ENCODE measurements at regions not wholly inside any gene's neighbourhood (a gene's known extent, or its start where the extent isn't known, plus 50 kb on each side); places are given as distances from the start of the nearest gene placed in this dataset.
A peak's percentile ranks its signal among the peaks of the same experiment; 100 is the strongest.

- peak; percentile 97 for TF ChIP-seq CTCF (conservative IDR thresholded peaks at IDR 0.05)
- no peak for TF ChIP-seq EZH2 (IDR thresholded peaks at IDR 0.05; ENCODE audit: low read depth)
Observed at GRCh38 chr13:106917673-106918556, 350.0 kb upstream of the ARGLU1 start.
